GM18508 (cell line): ENCODE measurements at regions not wholly inside any gene's neighbourhood (a gene's known extent, or its start where the extent isn't known, plus 50 kb on each side); places are given as distances from the start of the nearest gene placed in this dataset.
"Not testable (repeated sequence)": the region's sequence is repeated elsewhere in the genome, so short reads cannot be mapped to it uniquely, and the experiment has no call there.

Source experiments
- ATAC-seq: cut with Tn5 transposase; IDR thresholded peaks from one replicate; pipeline ENCODE4 v1.9.1; 2021; ENCODE audit warnings: moderate number of reproducible peaks; ENCODE audit not compliant: insufficient read depth, unreplicated experiment

GRCh38 chr3:177379045-177379444 is 181.8 kb upstream of the TBL1XR1 start:
- no peak for ATAC-seq

- ATAC-seq, result no peak
Measured at GRCh38 chr3:177381070-177381469, 183.8 kb upstream of the TBL1XR1 start.

DNA sequence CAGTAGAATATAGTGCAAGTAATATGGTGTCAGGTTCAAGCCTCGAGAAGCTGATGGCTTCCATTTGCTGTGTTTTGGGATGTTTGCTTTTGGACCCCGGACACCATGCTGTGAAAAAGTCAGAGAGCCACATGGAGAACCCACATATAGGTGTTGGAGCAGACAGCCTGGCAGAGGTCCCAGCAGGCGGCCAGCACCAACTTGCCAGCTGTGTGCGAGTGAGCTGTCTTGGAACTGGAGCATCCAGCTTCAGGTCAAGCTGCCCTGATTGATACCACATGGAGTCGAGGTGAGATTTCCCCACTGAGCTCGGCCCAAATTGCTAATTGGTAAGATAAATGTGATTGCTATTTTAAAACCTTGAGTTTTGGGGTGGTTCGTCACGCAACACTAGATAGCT is 185.7 kb upstream of the TBL1XR1 start:
- ATAC-seq, result no peak

DNA sequence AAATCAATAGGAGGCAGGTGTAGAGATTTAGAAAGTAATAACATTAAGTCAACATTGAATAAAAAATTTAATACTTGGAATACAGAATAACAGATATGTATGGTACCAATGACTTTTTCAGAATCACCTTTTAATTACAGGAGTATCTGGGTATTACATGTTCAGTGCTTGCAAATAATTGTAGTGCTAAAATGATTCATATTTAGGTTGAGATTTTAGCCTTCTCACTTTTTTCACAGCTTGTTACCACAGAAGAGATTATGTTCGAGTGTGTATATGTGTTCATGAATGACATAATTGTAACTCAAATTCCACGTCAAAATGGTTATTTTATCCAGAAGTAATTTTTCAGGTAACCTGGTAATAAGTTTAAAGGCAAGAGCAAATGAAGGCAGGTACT is 187.9 kb upstream of the TBL1XR1 start:
- ATAC-seq, result no peak

GRCh38 chr3:177385831-177386301 is 188.6 kb upstream of the TBL1XR1 start:
- ATAC-seq, result no peak

GRCh38 chr3:177388209-177388608 is 190.9 kb upstream of the TBL1XR1 start:
- no peak for ATAC-seq

GRCh38 chr3:177394231-177395024 is 197.1 kb upstream of the TBL1XR1 start:
- ATAC-seq, result not testable (repeated sequence)

DNA sequence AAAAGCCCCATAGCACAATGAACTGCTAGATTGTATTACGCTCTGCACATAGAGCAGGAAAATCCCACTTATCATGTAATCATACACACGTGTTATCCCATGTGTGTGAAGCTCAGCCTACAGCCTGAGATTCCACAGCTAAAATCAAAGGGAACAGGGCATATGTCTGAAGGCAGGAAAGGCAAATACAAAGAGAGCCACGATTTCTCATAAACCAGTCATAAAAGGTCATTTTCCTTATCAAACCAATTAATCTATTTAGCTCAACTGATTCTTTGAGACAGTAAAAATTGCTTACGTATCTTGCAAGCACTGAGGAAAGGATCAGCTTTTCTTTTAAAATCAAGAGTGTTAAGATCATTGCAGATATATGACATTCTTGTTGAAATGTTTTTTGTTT is 199.5 kb upstream of the TBL1XR1 start:
- no peak for ATAC-seq

- no peak for ATAC-seq
Measured at GRCh38 chr3:177401375-177401774, 204.1 kb upstream of the TBL1XR1 start.

GRCh38 chr3:177402533-177402932 is 205.3 kb upstream of the TBL1XR1 start:
- ATAC-seq, result no peak

DNA sequence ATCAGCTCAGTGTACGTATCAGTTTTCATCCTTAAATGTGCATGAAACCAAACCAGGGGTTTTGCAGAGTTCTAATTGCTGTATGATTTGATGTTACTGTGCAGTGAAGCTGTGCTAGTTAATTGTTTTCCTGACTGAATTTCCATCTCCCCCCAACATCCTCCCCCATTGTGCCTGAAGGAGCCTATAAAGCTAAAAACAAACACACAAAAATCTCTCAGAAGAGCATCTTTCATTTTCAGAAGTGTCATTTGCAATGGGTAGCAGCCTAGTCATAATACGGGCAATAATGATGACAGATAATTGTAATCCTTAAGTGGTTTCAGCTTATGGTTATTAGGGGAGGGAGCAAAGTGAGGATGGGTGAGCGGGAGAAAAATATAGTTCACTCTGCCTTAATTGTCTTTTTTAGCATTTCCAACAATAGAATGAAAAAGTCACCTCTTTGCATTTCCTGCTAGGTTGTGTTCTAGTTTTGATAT is 207.9 kb upstream of the TBL1XR1 start:
- ATAC-seq, result no peak

DNA sequence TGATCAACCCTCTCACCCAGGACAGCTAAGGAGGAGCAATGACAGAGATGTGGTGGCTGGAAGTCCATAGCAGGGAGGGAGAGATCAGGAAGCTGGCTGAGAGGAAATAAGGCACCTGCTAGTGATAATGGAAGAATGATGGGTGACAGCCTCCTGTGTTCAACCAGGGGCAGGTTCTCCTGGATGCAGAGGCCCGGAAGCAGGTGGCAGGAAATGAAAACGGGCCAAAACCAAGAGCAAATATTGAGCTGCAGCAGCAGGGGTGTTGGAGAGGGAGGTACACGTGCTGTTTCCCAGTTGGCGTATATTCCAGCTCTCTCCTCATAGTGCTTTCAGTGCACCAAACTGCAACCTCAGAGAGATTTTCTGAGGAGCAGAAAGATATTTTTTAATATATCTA is 213.4 kb upstream of the TBL1XR1 start:
- ATAC-seq, result no peak

DNA sequence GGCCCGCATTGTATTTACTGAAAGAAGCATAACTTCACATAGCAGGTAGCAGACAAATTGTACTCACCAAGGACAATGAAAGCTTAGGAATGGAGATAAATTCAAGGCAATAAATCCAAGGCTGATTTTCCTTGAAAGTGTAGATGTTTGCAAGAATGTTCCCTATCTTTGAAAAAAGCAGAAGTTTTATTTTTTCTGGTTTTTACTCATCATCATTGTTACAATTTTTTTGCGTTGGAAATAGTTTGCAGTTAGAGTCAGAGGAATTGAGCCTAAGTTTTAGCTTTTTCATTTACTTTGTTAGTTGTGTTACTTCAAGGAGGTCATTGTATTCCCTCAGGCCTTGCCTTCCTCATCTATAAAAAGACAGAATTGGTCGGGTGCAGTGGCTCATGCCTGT is 213.9 kb upstream of the TBL1XR1 start:
- ATAC-seq, result no peak

- not testable (repeated sequence) for ATAC-seq
Measured at GRCh38 chr3:177412677-177413170, 215.4 kb upstream of the TBL1XR1 start.

GRCh38 chr3:177414093-177414492 is 216.8 kb upstream of the TBL1XR1 start:
- no peak for ATAC-seq

DNA sequence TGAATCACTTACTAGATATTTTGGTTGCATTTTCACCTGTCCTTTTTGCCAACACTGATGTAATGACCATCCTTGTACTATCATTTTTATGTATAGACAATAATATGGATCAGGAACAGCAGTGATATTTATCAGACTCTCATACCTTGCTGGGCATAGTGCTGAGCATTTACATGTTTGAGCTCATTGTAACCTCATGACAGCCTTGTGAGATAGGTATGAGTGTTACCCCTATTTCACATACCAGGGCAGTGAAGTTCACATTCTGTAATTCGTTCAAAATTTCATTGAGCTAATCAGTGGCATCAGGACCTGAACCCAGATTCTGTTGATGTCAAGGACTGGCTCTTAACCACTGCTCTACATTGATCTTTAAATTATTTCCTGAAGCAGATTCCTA is 221.5 kb upstream of the TBL1XR1 start:
- no peak for ATAC-seq

DNA sequence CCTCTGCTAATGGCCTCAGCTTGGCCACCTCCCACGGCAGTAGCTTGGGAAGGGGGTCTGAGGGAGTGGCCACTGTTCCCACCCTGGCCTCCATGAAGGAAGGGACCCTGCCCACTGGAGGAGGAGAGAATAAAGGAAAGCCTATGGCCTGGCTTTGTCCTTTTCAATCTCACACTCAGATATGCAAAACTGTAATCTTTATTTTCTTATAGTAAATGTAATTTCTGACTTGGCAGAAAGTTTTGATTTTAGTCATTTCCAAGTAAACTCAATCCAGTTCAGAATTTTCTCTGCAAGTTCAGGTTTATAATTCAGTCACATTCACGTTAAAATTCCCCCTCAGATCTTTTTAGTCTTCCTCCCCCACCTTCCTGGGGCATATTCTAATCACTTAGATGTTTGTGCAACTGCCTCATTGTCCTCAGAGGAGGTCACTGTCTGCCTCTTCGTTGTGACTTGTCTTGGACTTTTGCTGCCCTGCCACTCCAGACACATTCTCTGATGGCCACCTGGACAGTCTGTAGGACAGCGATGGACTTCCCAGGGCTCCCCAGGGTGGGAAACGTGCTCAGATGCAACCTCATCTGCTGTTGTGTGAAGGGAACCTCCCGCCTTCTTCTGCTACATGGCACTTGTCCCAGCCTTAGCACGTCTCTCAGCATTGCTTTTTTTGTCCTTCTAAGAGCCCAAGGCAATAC is 222.8 kb upstream of the TBL1XR1 start:
- peak; percentile 48 for ATAC-seq

- ATAC-seq, result no peak
Measured at GRCh38 chr3:177420651-177421480, 223.6 kb upstream of the TBL1XR1 start.

- no peak for ATAC-seq
Measured at GRCh38 chr3:177421481-177421785, 224.2 kb upstream of the TBL1XR1 start.

DNA sequence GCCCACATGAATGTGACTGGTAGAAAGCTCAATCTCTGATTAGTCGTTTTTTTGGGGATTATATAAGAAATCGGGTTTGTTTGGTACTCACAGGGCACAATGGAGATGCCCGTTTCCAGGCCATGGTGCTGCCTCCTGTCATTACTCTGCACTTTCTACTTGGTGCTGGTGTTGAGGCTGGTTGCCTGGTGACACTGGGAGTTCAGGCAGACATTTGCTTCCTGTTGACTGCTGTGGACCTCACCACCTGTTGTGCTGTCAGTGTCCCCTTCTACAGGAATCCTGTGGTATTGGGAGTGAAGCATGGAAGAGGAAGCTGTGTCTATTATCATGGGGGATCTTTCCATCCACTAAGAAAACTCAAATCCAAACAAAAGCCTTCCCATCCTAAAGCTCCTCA is 227.2 kb upstream of the TBL1XR1 start:
- ATAC-seq, result no peak

DNA sequence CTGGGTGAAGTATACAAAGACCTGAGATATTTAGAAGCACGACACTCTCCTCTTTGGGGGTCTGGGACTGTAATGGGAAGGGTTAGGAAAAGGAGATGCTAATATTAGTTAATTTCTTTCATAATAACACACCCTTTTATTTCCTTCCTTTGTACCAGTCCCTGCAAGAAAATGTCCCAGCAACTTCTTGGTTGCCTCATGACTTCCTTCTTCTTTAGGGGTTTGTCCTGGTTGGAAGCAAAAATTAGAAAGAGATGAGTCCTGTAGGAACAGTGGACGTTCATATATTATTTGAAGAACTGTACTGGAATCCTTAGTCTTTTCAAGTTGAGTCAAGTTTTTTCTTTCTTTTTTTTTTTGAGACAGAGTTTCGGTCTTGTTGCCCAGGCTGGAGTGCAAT is 227.8 kb upstream of the TBL1XR1 start:
- ATAC-seq, result no peak
